GM21360 (cell line): ENCODE measurements at regions not wholly inside any gene's neighbourhood (a gene's known extent, or its start where the extent isn't known, plus 50 kb on each side); places are given as distances from the start of the nearest gene placed in this dataset.

Experiments used
- ATAC-seq: cut with Tn5 transposase; IDR thresholded peaks from one replicate; pipeline ENCODE4 v1.9.1; 2021; ENCODE audit warnings: mild to moderate bottlenecking, moderate library complexity; ENCODE audit not compliant: unreplicated experiment

DNA sequence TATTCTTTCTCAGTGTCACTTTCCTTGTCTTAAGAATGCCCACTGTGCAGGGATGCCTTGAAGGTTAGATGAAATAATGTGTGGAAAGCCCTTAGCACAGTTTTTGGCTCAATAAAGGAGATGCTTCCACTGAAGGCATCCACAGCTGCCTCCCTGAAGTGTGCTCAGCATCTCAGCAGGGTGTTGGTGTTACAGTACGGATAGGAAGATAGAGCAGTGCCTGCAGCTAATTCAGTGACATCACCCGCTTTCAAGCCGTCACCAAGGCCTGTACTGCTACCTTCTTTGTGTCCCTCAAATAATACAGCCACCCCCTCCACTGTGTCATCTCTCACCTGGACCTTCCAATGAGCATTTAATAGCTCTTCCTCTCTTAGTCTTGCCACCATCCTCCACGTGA lies 59.0 kb downstream of the NDUFS5 start:
- ATAC-seq: no peak

DNA sequence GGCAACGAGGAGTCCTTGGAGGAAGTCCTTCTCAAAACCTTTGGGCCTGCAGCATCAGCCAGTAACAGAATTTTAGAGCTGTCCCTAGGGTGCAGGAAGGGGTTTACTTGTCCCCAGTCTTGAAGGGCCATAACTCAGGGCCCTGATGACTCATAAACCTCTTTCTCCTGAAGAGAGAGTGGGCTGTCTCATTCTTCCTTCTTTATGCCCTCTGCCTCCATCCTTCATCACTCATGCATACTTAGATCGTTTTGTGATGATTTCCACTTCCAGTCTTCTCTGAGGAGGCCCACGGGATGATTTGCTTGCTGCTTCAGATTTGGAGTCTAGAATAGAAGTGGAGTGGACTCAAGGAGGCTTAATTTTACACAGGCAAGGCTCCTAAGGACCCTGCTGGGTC lies 60.2 kb downstream of the NDUFS5 start:
- ATAC-seq: no peak

GRCh38 chr1:39086865-39087409 lies 60.8 kb downstream of the NDUFS5 start:
- no peak for ATAC-seq

DNA sequence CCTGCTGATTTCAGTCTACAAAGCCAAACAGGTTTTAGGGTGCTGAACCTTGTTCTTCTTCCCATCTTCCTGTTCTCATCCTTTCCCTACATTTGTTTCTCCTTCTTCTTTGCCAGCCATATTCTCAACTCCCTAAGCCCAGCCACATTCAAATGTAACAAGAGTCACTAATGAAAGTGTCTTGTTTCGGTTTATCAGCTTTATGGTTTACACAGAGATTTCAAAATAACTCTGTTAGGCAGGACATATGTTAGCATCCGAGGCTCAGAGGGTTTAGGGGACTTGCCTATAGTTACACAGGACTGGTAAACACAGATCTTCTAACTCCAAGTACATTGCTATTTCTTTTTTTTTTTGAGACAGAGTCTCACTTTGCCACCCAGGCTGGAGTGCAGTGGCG lies 61.3 kb downstream of the NDUFS5 start:
- no peak for ATAC-seq

DNA sequence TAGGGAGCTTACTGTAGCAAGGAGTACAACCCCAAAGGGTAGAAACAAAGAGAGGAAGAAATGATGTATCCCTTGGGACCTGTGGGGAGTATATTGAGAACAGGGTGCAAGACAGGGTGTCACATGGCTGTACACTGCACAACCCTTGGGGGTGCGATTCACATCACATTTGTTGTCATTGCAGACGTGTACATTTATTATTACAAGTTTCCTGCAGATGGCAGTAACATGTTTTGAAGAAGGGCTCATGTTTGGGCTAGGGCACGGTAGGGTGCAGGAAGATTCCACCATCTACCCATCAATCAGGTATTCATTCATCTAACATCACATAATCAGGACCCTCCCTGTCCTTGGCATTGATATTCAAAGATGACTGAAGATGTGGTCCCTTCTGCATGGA lies 62.5 kb downstream of the NDUFS5 start:
- ATAC-seq: no peak

DNA sequence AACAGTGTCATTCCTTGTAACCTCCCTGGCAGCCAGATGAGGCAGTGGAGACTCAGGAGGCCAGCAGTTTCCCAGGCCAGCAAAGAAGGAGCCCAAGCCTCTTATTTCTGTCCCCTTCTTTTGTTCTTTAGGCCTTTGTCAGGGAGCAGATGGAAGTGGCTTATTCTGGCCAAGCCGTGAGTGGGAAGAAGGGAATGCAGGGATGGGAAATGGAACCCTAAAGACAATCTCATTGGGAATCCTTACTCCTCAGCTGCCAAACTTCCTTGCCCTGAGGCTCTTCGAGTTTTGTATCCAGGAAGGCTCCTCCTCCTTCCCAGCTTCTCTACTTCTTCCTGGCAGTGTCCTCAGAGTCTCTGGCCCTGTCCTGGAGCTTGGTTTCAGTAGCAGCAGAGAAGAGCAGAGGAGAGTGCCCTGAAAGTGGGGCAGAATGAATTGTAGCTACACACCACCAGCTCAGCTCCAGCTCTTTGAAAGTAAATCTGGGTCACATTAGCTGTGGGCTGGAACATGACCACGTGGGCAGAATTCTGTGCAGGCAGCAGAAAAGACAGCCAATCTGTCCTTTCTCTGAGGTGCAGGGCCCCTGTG lies 63.9 kb downstream of the NDUFS5 start:
- no peak for ATAC-seq

- no peak for ATAC-seq
Measured at GRCh38 chr1:39090757-39091380, 64.7 kb downstream of the NDUFS5 start.

- ATAC-seq: no peak
Measured at GRCh38 chr1:39091845-39092645, 65.9 kb downstream of the NDUFS5 start.

- ATAC-seq: no peak
Measured at GRCh38 chr1:39094685-39095084, 68.5 kb downstream of the NDUFS5 start.

DNA sequence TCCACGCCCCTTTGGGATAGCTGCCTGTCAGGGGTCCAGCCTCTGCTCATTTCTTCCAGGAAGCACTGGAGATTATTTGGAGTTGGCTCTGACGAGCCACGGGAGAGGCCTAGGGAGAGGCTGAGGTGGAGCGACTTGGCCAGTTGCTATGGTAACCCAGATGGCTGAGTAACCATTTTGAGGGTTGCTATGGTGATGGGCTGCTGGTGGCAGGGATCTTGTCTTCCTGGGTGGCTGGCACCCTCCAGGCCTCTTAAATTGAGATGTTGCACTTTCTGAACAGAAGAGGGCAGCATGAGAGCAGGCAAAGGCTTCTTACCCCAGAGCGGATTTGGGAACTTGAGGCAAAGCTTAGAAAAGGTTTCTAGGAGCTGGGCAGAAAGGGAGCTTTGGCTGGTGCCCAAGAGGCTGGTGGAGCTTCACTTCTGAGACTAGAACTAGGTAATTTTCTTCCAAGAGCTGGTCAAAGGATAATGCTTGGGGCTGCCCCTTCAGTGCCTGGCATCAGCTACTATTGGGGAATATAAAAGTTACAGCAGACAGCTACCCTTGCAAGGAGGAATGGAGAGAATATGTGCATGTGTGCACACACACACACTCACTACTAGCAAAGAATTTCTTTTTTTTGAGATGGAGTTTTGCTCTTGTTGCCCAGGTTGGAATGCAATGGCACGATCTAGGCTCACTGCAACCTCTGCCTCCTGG lies 72.5 kb downstream of the NDUFS5 start:
- ATAC-seq: no peak

GRCh38 chr1:39102537-39103327 lies 76.6 kb downstream of the NDUFS5 start:
- no peak for ATAC-seq

DNA sequence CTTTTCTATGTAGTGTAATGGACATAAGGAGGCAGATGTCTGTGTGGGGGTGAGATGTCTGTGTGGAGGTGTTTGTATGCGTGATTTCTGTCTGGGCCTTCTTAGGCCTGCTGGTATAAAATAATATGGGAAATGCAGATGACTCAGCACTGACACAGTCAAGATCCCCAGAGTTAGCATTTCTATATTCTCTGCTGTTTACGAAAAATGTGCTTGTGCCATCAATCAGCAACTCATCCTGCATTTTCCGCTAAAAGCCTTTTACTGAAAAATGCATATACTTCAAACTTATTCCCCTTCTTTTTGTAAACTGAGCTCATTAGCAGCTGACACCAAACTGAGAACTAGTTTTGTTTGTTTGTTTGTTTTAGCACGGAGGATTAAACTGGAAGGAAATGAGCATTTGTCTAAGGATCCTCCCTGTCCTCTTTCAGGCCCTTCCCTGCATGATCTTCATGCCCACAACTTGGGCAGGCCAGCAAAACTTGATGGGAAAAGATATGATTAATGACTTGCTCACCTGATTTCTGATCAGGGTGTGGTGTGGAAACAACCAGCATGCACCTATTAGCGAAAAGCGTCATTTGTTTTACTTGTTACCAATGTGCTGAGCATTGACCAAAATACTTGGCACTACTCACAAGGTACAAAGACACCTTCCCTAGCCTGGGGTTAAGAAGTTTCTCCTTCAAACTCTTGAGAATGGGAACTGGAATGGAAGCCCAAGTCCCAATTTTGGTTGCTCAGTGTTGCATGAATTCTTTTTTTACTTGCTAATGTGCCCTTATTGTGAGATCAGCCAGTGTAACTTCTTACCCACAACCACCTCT lies 77.4 kb downstream of the NDUFS5 start:
- no peak for ATAC-seq

- no peak for ATAC-seq
Measured at GRCh38 chr1:39104158-39105060, 78.3 kb downstream of the NDUFS5 start.

DNA sequence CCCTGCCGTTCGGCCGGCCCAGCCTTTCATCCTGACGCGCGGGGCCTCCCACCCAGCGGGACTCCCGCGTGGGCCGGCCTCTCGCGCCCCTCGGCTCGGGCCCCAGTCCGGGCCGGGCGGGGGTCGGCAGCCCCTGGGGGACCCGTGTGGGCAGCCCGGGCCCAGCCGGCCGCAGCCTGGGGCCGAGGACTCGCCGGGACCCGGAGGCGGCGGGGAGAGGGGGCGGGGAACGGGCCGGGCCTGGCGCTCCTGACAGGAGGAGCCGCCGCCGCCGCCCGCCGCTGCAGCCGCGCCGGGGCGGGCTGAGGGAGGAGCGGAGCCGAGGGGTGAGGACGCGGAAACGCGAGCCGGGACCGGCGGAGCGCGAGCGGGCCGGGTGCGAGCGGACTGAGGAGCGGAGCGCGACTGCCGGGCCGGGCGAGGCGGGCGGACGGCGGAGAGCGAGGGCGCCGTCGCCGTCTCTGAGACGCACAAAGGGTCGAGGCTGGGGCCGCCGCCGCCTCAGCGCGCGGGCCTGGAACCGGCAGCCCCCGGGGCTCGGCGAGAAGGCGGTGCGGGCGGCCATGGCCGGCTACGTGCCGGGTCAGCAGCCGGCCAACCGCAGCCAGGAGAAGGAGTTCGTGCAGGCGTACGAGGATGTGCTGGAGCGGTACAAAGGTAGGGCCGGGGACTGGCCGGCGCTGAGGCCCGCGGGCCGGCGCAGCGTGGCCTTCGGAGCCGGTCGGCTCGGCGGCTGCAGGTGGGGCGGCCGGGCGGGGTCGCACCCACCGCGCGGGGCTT lies 79.1 kb downstream of the NDUFS5 start:
- ATAC-seq: peak; percentile 35

- ATAC-seq: peak; percentile 12
Measured at GRCh38 chr1:39105841-39106765, 80.0 kb downstream of the NDUFS5 start.

DNA sequence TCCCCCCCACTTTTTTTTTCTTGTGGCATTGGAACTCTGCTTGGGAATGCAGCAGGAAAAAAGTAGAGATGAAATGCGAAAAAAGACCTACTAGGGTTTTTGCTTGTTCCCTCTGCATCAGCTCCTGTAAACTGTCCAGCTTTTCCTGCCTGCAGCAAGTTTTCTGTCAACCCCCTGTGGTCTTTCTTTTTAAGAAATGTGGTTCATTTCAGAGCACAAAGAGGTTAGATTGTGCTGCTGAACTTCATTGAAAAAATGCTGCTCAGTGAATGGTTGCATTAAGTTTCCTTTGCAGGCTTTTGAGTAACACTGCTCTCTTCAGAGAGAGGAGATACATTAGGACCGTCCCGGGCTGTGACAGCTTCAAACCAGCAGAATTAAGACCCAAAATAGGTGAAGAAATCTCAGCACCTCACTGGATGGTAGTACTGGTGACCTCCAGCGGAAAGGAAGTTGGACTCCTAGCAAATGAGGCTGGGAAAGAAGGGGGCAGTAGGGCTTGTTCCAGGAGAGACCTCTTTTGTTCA lies 80.7 kb downstream of the NDUFS5 start:
- ATAC-seq: no peak
